SK-N-SH (cell line): ENCODE measurements at regions not wholly inside any gene's neighbourhood (a gene's known extent, or its start where the extent isn't known, plus 50 kb on each side); places are given as distances from the start of the nearest gene placed in this dataset.

Source experiments
- CTCF ChIA-PET: fragments of 300-600, 350-600 bp; formaldehyde crosslinking; extraction: SDS; loops from one replicate; lab custom pipeline; 2021; lab: Yijun Ruan, JAX
- POLR2A ChIA-PET: fragments of 350-600 bp; sonication (Branson Sonifier 250); formaldehyde crosslinking; extraction: SDS; loops from one replicate; lab custom pipeline; 2020; ENCODE audit warnings: antibody characterized with exemption, inconsistent platforms; lab: Yijun Ruan, JAX
- DNase-seq: peaks from one replicate; pipeline ENCODE4 v3.0.0; 2012
- H2AFZ ChIP-seq: fragments of 200-600 bp; sonication (generic); 2 replicates; pipeline ENCODE4 v1.8.1; 2016; ENCODE audit warnings: antibody characterized with exemption, mild to moderate bottlenecking, low read depth
- H3F3A ChIP-seq: fragments of 200-600 bp; sonication (generic); replicated peaks from 2 replicates; pipeline ENCODE3; 2016; ENCODE audit warnings: antibody characterized with exemption, mild to moderate bottlenecking; ENCODE audit not compliant: insufficient read depth
- H3K27ac ChIP-seq, 2 experiments: fragments of 200-500 bp in 1 of 2; fragments of 200-600 bp in 1 of 2; sonication (Bioruptor generic) in 1 of 2; sonication (generic), shearing (Covaris generic) in 1 of 2; 2 replicates each; pipeline versions ENCODE4 v1.5.1 to v1.6.1; 2014 to 2016; ENCODE audit warnings: low read depth in 2 of 2, inconsistent platforms in 1 of 2, low read length in 1 of 2, mild to moderate bottlenecking in 1 of 2, mixed read lengths in 1 of 2
- H3K27me3 ChIP-seq: fragments of 200-600 bp; sonication (generic), shearing (Covaris generic); 2 replicates; pipeline ENCODE4 v1.6.1; 2016; ENCODE audit warnings: mixed run types; ENCODE audit not compliant: insufficient read depth
- H3K36me3 ChIP-seq, 2 experiments: fragments of 200-500 bp in 1 of 2; fragments of 200-600 bp in 1 of 2; sonication (Bioruptor generic) in 1 of 2; sonication (generic) in 1 of 2; replicated peaks in 1 of 2; 2 replicates each; pipeline versions ENCODE3 to v1.5.1; 2014 to 2016; ENCODE audit warnings: low read length in 1 of 2, mild to moderate bottlenecking in 1 of 2; ENCODE audit not compliant: insufficient read depth in 2 of 2, control insufficient read depth in 1 of 2
- H3K4me1 ChIP-seq, 2 experiments: fragments of 200-500 bp in 1 of 2; fragments of 200-600 bp in 1 of 2; sonication (Bioruptor generic) in 1 of 2; sonication (generic), shearing (Covaris generic) in 1 of 2; 2 replicates each; pipeline versions ENCODE4 v1.5.1 to v1.6.1; 2014 to 2016; ENCODE audit warnings: low read depth in 1 of 2, low read length in 1 of 2, mixed run types in 1 of 2; ENCODE audit not compliant: insufficient read depth in 2 of 2, control insufficient read depth in 1 of 2
- H3K4me2 ChIP-seq: fragments of 200-600 bp; sonication (generic), shearing (Covaris generic); 2 replicates; pipeline ENCODE4 v1.6.1; 2017; ENCODE audit warnings: mixed run types
- H3K4me3 ChIP-seq, 2 experiments: fragments of 200-500 bp in 1 of 2; fragments of 200-600 bp in 1 of 2; sonication (Bioruptor generic) in 1 of 2; sonication (generic), shearing (Covaris generic) in 1 of 2; 2 replicates each; pipeline versions ENCODE4 v1.5.1 to v1.8.1; 2014 to 2016; ENCODE audit warnings: low read depth in 2 of 2, inconsistent platforms in 1 of 2, low read length in 1 of 2, mild to moderate bottlenecking in 1 of 2, mixed read lengths in 1 of 2, moderate library complexity in 1 of 2
- H3K79me2 ChIP-seq: fragments of 200-600 bp; sonication (generic); 2 replicates; pipeline ENCODE4 v1.8.1; 2017; ENCODE audit warnings: mild to moderate bottlenecking; ENCODE audit not compliant: insufficient read depth
- H3K9ac ChIP-seq: fragments of 200-600 bp; sonication (generic); 2 replicates; pipeline ENCODE4 v1.6.1; 2017; ENCODE audit warnings: mixed run types
- H3K9me2 ChIP-seq: fragments of 200-600 bp; sonication (generic); 2 replicates; pipeline ENCODE4 v1.6.1; 2017; ENCODE audit warnings: mixed run types
- H3K9me3 ChIP-seq: fragments of 200-600 bp; sonication (generic); 2 replicates; pipeline ENCODE4 v1.6.1; 2017; ENCODE audit warnings: mixed run types, mild to moderate bottlenecking, moderate library complexity
- H4K20me1 ChIP-seq: fragments of 200-600 bp; sonication (generic); 2 replicates; pipeline ENCODE4 v1.6.1; 2017; ENCODE audit warnings: mild to moderate bottlenecking, mixed run types; ENCODE audit not compliant: insufficient read depth
- CTCF ChIP-seq: fragments of 200-600 bp; sonication (generic); IDR thresholded peaks from 2 replicates; pipeline ENCODE4 v1.6.1; 2017; ENCODE audit warnings: antibody characterized with exemption, mild to moderate bottlenecking, moderate library complexity
- ELF1 ChIP-seq: IDR thresholded peaks from 2 replicates; pipeline ENCODE4 v1.4.0; 2012
- FOSL2 ChIP-seq: IDR thresholded peaks from 2 replicates; pipeline ENCODE4 v1.4.0; 2012; ENCODE audit warnings: low read depth, mild to moderate bottlenecking, moderate library complexity, borderline replicate concordance
- FOXM1 ChIP-seq: IDR thresholded peaks from 2 replicates; pipeline ENCODE4 v1.4.0; 2012; ENCODE audit warnings: low read depth, mild to moderate bottlenecking
- MEF2A ChIP-seq: IDR thresholded peaks from 2 replicates; pipeline ENCODE4 v1.4.0; 2012; ENCODE audit warnings: low read depth, borderline replicate concordance
- RAD21 ChIP-seq: IDR thresholded peaks from 2 replicates; pipeline ENCODE4 v1.6.1; 2012; ENCODE audit warnings: mild to moderate bottlenecking, low read length
- RXRA ChIP-seq: IDR thresholded peaks from 2 replicates; pipeline ENCODE4 v1.4.0; 2012; ENCODE audit warnings: low read depth, mild to moderate bottlenecking, borderline replicate concordance
- TAF1 ChIP-seq: IDR thresholded peaks from 2 replicates; pipeline ENCODE4 v1.6.1; 2012; ENCODE audit warnings: low read depth, mild to moderate bottlenecking, low read length, moderate library complexity, borderline replicate concordance
- USF1 ChIP-seq: IDR thresholded peaks from 2 replicates; pipeline ENCODE4 v1.4.0; 2012; ENCODE audit warnings: low read depth, borderline replicate concordance
- WGBS: methylation state at CpG from one replicate; pipeline ENCODE4 v1.1.6; 2017; ENCODE audit warnings: low lambda C conversion rate; 5-methylcytosine and 5-hydroxymethylcytosine counted together

- no peak overlapping the region for H3K4me2 ChIP-seq
- H3F3A ChIP-seq, result no peaks in the 10 kb centered on the region
- ChIA-PET CTCF (interaction anchor here (0.6 to 0.7 kb wide), 2 partner anchors 18 to 38 kb away, joined by 3 read pairs; no protein-coding TSS in a partner anchor), POLR2A (no interaction called here)
- DNase-seq, result no peak
- H3K79me2 ChIP-seq, result no peaks in the 10 kb centered on the region
- 46% methylated on average over 4 of the region's 4 CpGs for WGBS
- H3K9me2 ChIP-seq, result no peaks in the 10 kb centered on the region
- no peaks in the 10 kb centered on the region for H3K9me3 ChIP-seq
- peaks cover 0 to 9% of the 10 kb centered on the region in 2 experiments; a peak in 2 of 4 replicates for H3K4me1 ChIP-seq
- H3K27me3 ChIP-seq, result no peaks in the 10 kb centered on the region
- H2AFZ ChIP-seq, result no peak overlapping the region
- TF ChIP-seq FOSL2, result no peak
- no peak for TF ChIP-seq RAD21
- TF ChIP-seq RXRA, result no peak
- H4K20me1 ChIP-seq, result no peaks in the 10 kb centered on the region
- no peak overlapping the region for H3K27ac ChIP-seq
- no peak overlapping the region for H3K9ac ChIP-seq
- no peaks in the 10 kb centered on the region for H3K36me3 ChIP-seq
- no peak overlapping the region for H3K4me3 ChIP-seq
Observed at GRCh38 chr2:204183608-204184007, 247.0 kb downstream of the ICOS start.

- TF ChIP-seq USF1 (no peak), MEF2A (no peak), ELF1 (no peak)
- TF ChIP-seq, all 33 proteins: peak for 0
- no peaks in the 10 kb centered on the region for H3K27me3 ChIP-seq
- H2AFZ ChIP-seq, result no peak overlapping the region
Observed at GRCh38 chr2:204184226-204184625, 247.7 kb downstream of the ICOS start.

GRCh38 chr2:204187229-204188083 lies 250.9 kb downstream of the ICOS start:
- ChIA-PET POLR2A (no interaction called here), CTCF (interaction anchor here (0.6 to 1.9 kb wide), 2 partner anchors 10 to 504 kb away, joined by 3 to 6 read pairs; no protein-coding TSS in a partner anchor)
- Histone ChIP-seq H3K9me2 (no peaks in the 10 kb centered on the region), H3K79me2 (no peaks in the 10 kb centered on the region), H2AFZ (no peak overlapping the region), H3K4me1 (peaks cover 0 to 11% of the 10 kb centered on the region in 2 experiments; a peak in 2 of 4 replicates), H3K27me3 (no peaks in the 10 kb centered on the region), H3K9ac (no peak overlapping the region), H4K20me1 (no peaks in the 10 kb centered on the region), H3K36me3 (no peaks in the 10 kb centered on the region), H3F3A (no peaks in the 10 kb centered on the region), H3K4me2 (no peak overlapping the region), H3K4me3 (no peak overlapping the region), H3K9me3 (no peaks in the 10 kb centered on the region), H3K27ac (peak overlapping the region in 1 of 2 experiments; percentile 60; a peak in 2 of 4 replicates)
- TF ChIP-seq TAF1, result no peak
- no peak for TF ChIP-seq FOSL2
- no peak for TF ChIP-seq FOXM1
- no peak for TF ChIP-seq CTCF
- WGBS, result 36% methylated on average over 4 of the region's 4 CpGs
- no peak for DNase-seq

More at GRCh38 chr2:204184226-204184625, 247.7 kb downstream of the ICOS start:
- H3K4me2 ChIP-seq, result no peak overlapping the region
- no peak overlapping the region for H3K4me3 ChIP-seq
- peaks cover 0 to 9% of the 10 kb centered on the region in 2 experiments; a peak in 2 of 4 replicates for H3K4me1 ChIP-seq
- no peaks in the 10 kb centered on the region for H3K79me2 ChIP-seq
- ChIA-PET POLR2A (no interaction called here), CTCF (no interaction called here)
- H3K9me2 ChIP-seq, result no peaks in the 10 kb centered on the region
- H3K9me3 ChIP-seq, result no peaks in the 10 kb centered on the region
- no peaks in the 10 kb centered on the region for H3F3A ChIP-seq
- no peak overlapping the region for H3K27ac ChIP-seq
- no peaks in the 10 kb centered on the region for H4K20me1 ChIP-seq
- H3K36me3 ChIP-seq, result no peaks in the 10 kb centered on the region
- no peak for DNase-seq
- no peak overlapping the region for H3K9ac ChIP-seq
- 48% methylated on average over 4 of the region's 4 CpGs for WGBS
